ENCODE measurements at regions not wholly inside any gene's neighbourhood (a gene's known extent, or its start where the extent isn't known, plus 50 kb on each side); places are given as distances from the start of the nearest gene placed in this dataset.

GRCh38 chr20:63119963-63120807, 95.7 kb downstream of the YTHDF1 start:
- H3K36me3 ChIP-seq (ENCODE audit: control insufficient read depth in 2 of 3, insufficient read depth in 3 of 3, low read length in 3 of 3) = no peaks in the 10 kb centered on the region
- intact Hi-C loops (cut with micrococcal nuclease) = no loop called here
- DNase-seq (no peak), ATAC-seq (no peak)
- no peak overlapping the region for H3K27ac Mint-ChIP-seq
- H3K4me3 Mint-ChIP-seq = no peak overlapping the region
- ChIA-PET CTCF (no interaction called here), POLR2A (no interaction called here)
- no peak overlapping the region for H3K27ac ChIP-seq (ENCODE audit: low read depth, low read length)
- H3K27me3 Mint-ChIP-seq = peaks cover 0 to 47% (median 26%) of the 10 kb centered on the region in 5 donors
- no peaks in the 10 kb centered on the region for H3K4me1 Mint-ChIP-seq
- H3K27me3 ChIP-seq (ENCODE audit: control insufficient read depth in 2 of 2, insufficient read depth in 2 of 2, low read length in 2 of 2) = peaks cover 0 to 3% of the 10 kb centered on the region in 2 donors
- no peaks in the 10 kb centered on the region for H3K9me3 ChIP-seq (ENCODE audit: control insufficient read depth in 2 of 3, low read length in 3 of 3)
- peaks cover 0 to 4% (median 0%) of the 10 kb centered on the region in 5 donors for H3K36me3 Mint-ChIP-seq
- H3K9me3 Mint-ChIP-seq = peaks cover 0 to 5% (median 0%) of the 10 kb centered on the region in 11 donors
- no peaks in the 10 kb centered on the region for H3K4me1 ChIP-seq (ENCODE audit: control insufficient read depth in 2 of 2, insufficient read depth in 2 of 2, low read length in 2 of 2)
- no peak overlapping the region for H3K4me3 ChIP-seq (ENCODE audit: low read length)

- intact Hi-C loops (cut with micrococcal nuclease) = no loop called here
- no peak overlapping the region for H3K4me3 ChIP-seq (ENCODE audit: low read length)
- no peaks in the 10 kb centered on the region for H3K9me3 ChIP-seq (ENCODE audit: control insufficient read depth in 2 of 3, low read length in 3 of 3)
- Mint-ChIP-seq H3K4me3 (no peak overlapping the region), H3K36me3 (peaks cover 0 to 4% (median 0%) of the 10 kb centered on the region in 5 donors), H3K27ac (no peak overlapping the region), H3K4me1 (peaks cover 0 to 1% (median 0%) of the 10 kb centered on the region in 7 donors), H3K9me3 (peaks cover 0 to 5% (median 0%) of the 10 kb centered on the region in 11 donors), H3K27me3 (peaks cover 0 to 49% (median 32%) of the 10 kb centered on the region in 5 donors)
- H3K27ac ChIP-seq (ENCODE audit: low read depth, low read length) = no peak overlapping the region
- peaks cover 0 to 3% of the 10 kb centered on the region in 2 donors for H3K27me3 ChIP-seq (ENCODE audit: control insufficient read depth in 2 of 2, insufficient read depth in 2 of 2, low read length in 2 of 2)
- ChIA-PET CTCF (no interaction called here), POLR2A (interaction anchor here (0.6 kb wide), 1 partner anchor 1023 kb away, joined by 4 read pairs; no protein-coding TSS in a partner anchor)
- DNase-seq (no peak), ATAC-seq (no peak)
- no peaks in the 10 kb centered on the region for H3K4me1 ChIP-seq (ENCODE audit: control insufficient read depth in 2 of 2, insufficient read depth in 2 of 2, low read length in 2 of 2)
- H3K36me3 ChIP-seq (ENCODE audit: control insufficient read depth in 2 of 3, insufficient read depth in 3 of 3, low read length in 3 of 3) = no peaks in the 10 kb centered on the region
These were observed 96.6 kb downstream of the YTHDF1 start for GRCh38 chr20:63119121-63119962.

GRCh38 chr20:63118303-63119120, 97.4 kb downstream of the YTHDF1 start:
- Mint-ChIP-seq H3K9me3 (peaks cover 0 to 5% (median 0%) of the 10 kb centered on the region in 11 donors), H3K27me3 (peaks cover 0 to 48% (median 38%) of the 10 kb centered on the region in 5 donors), H3K4me1 (peaks cover 0 to 1% (median 0%) of the 10 kb centered on the region in 7 donors), H3K36me3 (peaks cover 0 to 4% (median 0%) of the 10 kb centered on the region in 5 donors), H3K27ac (no peak overlapping the region), H3K4me3 (peak overlapping the region in 1 of 10 donors; percentile 24)
- no peak for DNase-seq
- H3K36me3 ChIP-seq (ENCODE audit: control insufficient read depth in 2 of 3, insufficient read depth in 3 of 3, low read length in 3 of 3) = no peaks in the 10 kb centered on the region
- no peak overlapping the region for H3K4me3 ChIP-seq (ENCODE audit: low read length)
- no peaks in the 10 kb centered on the region for H3K9me3 ChIP-seq (ENCODE audit: control insufficient read depth in 2 of 3, low read length in 3 of 3)
- no peak for ATAC-seq
- no peaks in the 10 kb centered on the region for H3K4me1 ChIP-seq (ENCODE audit: control insufficient read depth in 2 of 2, insufficient read depth in 2 of 2, low read length in 2 of 2)
- ChIA-PET POLR2A (interaction anchor here (0.6 kb wide), 1 partner anchor 1022 kb away, joined by 4 read pairs; no protein-coding TSS in a partner anchor), CTCF (no interaction called here)
- peaks cover 0 to 3% of the 10 kb centered on the region in 2 donors for H3K27me3 ChIP-seq (ENCODE audit: control insufficient read depth in 2 of 2, insufficient read depth in 2 of 2, low read length in 2 of 2)
- intact Hi-C loops (cut with micrococcal nuclease) = no loop called here
- H3K27ac ChIP-seq (ENCODE audit: low read depth, low read length) = no peak overlapping the region

GRCh38 chr20:63117661-63118302, 98.1 kb downstream of the YTHDF1 start:
- Histone ChIP-seq H3K36me3 (ENCODE audit: control insufficient read depth in 2 of 3, insufficient read depth in 3 of 3, low read length in 3 of 3) (no peaks in the 10 kb centered on the region), H3K4me1 (ENCODE audit: control insufficient read depth in 2 of 2, insufficient read depth in 2 of 2, low read length in 2 of 2) (no peaks in the 10 kb centered on the region), H3K4me3 (ENCODE audit: low read length) (no peak overlapping the region), H3K27ac (ENCODE audit: low read depth, low read length) (no peak overlapping the region), H3K9me3 (ENCODE audit: control insufficient read depth in 2 of 3, low read length in 3 of 3) (no peaks in the 10 kb centered on the region), H3K27me3 (ENCODE audit: control insufficient read depth in 2 of 2, insufficient read depth in 2 of 2, low read length in 2 of 2) (peaks cover 0 to 3% of the 10 kb centered on the region in 2 donors)
- Mint-ChIP-seq H3K27ac (no peak overlapping the region), H3K27me3 (peaks cover 0 to 50% (median 38%) of the 10 kb centered on the region in 5 donors), H3K9me3 (peaks cover 0 to 5% (median 0%) of the 10 kb centered on the region in 11 donors), H3K4me1 (peaks cover 0 to 1% (median 0%) of the 10 kb centered on the region in 7 donors), H3K4me3 (peak overlapping the region in 1 of 10 donors; percentile 24), H3K36me3 (peaks cover 0 to 4% (median 0%) of the 10 kb centered on the region in 5 donors)
- intact Hi-C loops (cut with micrococcal nuclease) = no loop called here
- ChIA-PET POLR2A (no interaction called here), CTCF (no interaction called here)
- DNase-seq = no peak
- ATAC-seq = peak; percentile 4

GRCh38 chr20:63117151-63117550, 98.8 kb downstream of the YTHDF1 start:
- ATAC-seq (no peak), DNase-seq (no peak)
- H3K36me3 ChIP-seq (ENCODE audit: control insufficient read depth in 2 of 3, insufficient read depth in 3 of 3, low read length in 3 of 3) = no peaks in the 10 kb centered on the region
- no peaks in the 10 kb centered on the region for H3K9me3 ChIP-seq (ENCODE audit: control insufficient read depth in 2 of 3, low read length in 3 of 3)
- no peaks in the 10 kb centered on the region for H3K4me1 ChIP-seq (ENCODE audit: control insufficient read depth in 2 of 2, insufficient read depth in 2 of 2, low read length in 2 of 2)
- Mint-ChIP-seq H3K27me3 (peaks cover 0 to 50% (median 38%) of the 10 kb centered on the region in 5 donors), H3K4me1 (peaks cover 0 to 1% (median 0%) of the 10 kb centered on the region in 7 donors), H3K4me3 (no peak overlapping the region), H3K36me3 (peaks cover 0 to 4% (median 0%) of the 10 kb centered on the region in 5 donors), H3K9me3 (peaks cover 0 to 5% (median 0%) of the 10 kb centered on the region in 11 donors), H3K27ac (no peak overlapping the region)
- peaks cover 0 to 3% of the 10 kb centered on the region in 2 donors for H3K27me3 ChIP-seq (ENCODE audit: control insufficient read depth in 2 of 2, insufficient read depth in 2 of 2, low read length in 2 of 2)
- H3K4me3 ChIP-seq (ENCODE audit: low read length) = no peak overlapping the region
- ChIA-PET CTCF (no interaction called here), POLR2A (no interaction called here)
- no peak overlapping the region for H3K27ac ChIP-seq (ENCODE audit: low read depth, low read length)
- intact Hi-C loops (cut with micrococcal nuclease) = no loop called here

Measured in naive thymus-derived CD4-positive, alpha-beta T cell (primary cell).